ENCODE measurements at regions not wholly inside any gene's neighbourhood (a gene's known extent, or its start where the extent isn't known, plus 50 kb on each side); places are given as distances from the start of the nearest gene placed in this dataset.

DNA sequence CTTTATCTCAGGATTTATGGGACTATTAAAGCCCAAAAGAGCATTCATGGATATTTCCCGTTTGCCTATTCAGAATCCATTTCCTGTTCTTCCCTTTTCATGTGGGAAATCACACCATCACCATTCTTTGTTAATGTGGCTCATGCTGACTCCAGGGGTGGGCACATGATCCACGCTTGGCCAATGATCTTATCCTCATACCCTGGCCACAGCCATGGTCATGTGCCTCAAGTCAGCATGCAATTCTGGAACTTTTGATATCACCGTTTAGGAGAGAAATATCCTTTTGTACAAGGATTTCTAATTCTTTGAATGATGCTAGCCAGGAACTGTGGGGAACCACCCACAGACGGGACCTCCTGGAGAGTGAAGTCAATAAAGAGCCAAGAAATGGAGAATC is 272.2 kb downstream of the PRELID2 start:
- TF ChIP-seq, protein P1, sequence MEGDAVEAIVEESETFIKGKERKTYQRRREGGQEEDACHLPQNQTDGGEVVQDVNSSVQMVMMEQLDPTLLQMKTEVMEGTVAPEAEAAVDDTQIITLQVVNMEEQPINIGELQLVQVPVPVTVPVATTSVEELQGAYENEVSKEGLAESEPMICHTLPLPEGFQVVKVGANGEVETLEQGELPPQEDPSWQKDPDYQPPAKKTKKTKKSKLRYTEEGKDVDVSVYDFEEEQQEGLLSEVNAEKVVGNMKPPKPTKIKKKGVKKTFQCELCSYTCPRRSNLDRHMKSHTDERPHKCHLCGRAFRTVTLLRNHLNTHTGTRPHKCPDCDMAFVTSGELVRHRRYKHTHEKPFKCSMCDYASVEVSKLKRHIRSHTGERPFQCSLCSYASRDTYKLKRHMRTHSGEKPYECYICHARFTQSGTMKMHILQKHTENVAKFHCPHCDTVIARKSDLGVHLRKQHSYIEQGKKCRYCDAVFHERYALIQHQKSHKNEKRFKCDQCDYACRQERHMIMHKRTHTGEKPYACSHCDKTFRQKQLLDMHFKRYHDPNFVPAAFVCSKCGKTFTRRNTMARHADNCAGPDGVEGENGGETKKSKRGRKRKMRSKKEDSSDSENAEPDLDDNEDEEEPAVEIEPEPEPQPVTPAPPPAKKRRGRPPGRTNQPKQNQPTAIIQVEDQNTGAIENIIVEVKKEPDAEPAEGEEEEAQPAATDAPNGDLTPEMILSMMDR (IDR thresholded peaks at IDR 0.05; ENCODE audit: insufficient read depth, low read depth, low read length) = no peak
- no peak for DNase-seq (ENCODE audit: low read depth)
- POLR2A ChIA-PET = no interaction called here
- H3K27me3 ChIP-seq (ENCODE audit: control insufficient read depth, insufficient read depth, low read length) = no peaks in the 10 kb centered on the region
- H3K36me3 ChIP-seq (ENCODE audit: control insufficient read depth, insufficient read depth, low read length) = no peaks in the 10 kb centered on the region
- no peak overlapping the region for H3K4me3 ChIP-seq (ENCODE audit: low read depth, low read length)
- CTCF ChIA-PET = no interaction called here

DNA sequence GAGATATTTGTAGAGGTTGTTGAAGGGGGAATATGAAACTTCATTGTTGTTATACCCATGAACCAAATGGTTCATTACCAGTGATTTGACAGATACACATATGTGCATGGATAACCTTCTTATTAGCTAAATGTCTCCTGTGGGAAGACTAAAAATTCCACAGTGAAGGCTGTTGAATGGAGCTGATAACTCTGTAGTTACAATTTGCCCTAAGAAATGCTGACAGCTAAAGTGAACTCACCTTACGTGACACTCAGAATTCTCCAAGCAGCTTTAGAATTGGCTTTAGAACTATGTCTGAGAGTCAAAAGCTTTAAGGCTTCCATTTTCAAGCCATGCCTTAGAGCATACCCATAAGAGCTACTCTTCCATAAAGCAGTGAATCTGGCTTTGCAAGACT is 276.9 kb downstream of the PRELID2 start:
- ChIA-PET POLR2A (no interaction called here), CTCF (no interaction called here)
- DNase-seq (ENCODE audit: low read depth) = no peak
- TF ChIP-seq, protein P1 (IDR thresholded peaks at IDR 0.05; ENCODE audit: insufficient read depth, low read depth, low read length) = no peak
- Histone ChIP-seq H3K36me3 (ENCODE audit: control insufficient read depth, insufficient read depth, low read length) (no peaks in the 10 kb centered on the region), H3K27me3 (ENCODE audit: control insufficient read depth, insufficient read depth, low read length) (no peaks in the 10 kb centered on the region), H3K4me3 (ENCODE audit: low read depth, low read length) (no peak overlapping the region)

DNA sequence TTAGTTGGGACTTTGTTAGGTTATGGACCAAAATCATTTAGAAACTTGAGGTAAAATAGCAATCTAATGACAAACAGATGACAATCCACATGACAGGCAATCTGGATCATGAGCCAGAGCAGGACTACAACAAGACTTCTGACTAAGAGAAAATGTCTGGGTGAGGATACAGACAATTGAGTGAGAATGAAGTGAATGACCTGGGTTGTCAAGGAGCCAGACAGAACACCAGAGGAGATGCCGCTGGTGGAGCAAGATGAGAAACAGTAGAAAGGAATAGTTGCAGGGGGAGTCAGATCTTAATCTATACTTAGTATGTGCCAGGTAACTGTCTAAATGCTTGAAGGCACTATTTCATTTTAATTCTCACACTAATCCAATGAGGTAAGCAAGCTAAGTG is 277.8 kb downstream of the PRELID2 start:
- ChIA-PET POLR2A (no interaction called here), CTCF (no interaction called here)
- Histone ChIP-seq H3K36me3 (ENCODE audit: control insufficient read depth, insufficient read depth, low read length) (no peaks in the 10 kb centered on the region), H3K4me3 (ENCODE audit: low read depth, low read length) (no peak overlapping the region), H3K27me3 (ENCODE audit: control insufficient read depth, insufficient read depth, low read length) (no peaks in the 10 kb centered on the region)
- no peak for DNase-seq (ENCODE audit: low read depth)
- TF ChIP-seq, protein P1 (IDR thresholded peaks at IDR 0.05; ENCODE audit: insufficient read depth, low read depth, low read length) = no peak

DNA sequence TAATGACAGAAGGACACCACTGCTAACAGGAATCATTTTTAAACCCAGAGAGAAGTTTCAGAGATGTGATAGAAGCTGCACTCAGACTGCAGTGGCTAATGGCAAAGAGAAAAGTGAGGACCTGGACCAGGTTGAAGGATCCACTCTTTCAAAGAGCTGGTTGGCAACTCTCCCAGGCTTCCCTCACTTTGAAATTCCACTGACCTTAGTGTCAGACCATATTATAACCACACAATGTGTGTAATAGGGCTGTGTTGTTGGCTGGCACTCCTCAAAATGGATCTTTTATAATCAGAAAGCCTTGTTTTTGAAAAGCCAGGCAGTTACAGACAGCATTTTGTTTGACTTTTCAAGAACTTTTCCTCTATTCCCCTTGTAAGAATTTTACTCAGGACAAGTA is 280.7 kb downstream of the PRELID2 start:
- H3K36me3 ChIP-seq (ENCODE audit: control insufficient read depth, insufficient read depth, low read length) = no peaks in the 10 kb centered on the region
- H3K4me3 ChIP-seq (ENCODE audit: low read depth, low read length) = no peak overlapping the region
- no peaks in the 10 kb centered on the region for H3K27me3 ChIP-seq (ENCODE audit: control insufficient read depth, insufficient read depth, low read length)
- ChIA-PET POLR2A (no interaction called here), CTCF (interaction anchor here (1.1 kb wide), 1 partner anchor 15 kb away, joined by 3 read pairs; no protein-coding TSS in a partner anchor)
- TF ChIP-seq, protein P1 (IDR thresholded peaks at IDR 0.05; ENCODE audit: insufficient read depth, low read depth, low read length) = no peak
- DNase-seq (ENCODE audit: low read depth) = no peak

DNA sequence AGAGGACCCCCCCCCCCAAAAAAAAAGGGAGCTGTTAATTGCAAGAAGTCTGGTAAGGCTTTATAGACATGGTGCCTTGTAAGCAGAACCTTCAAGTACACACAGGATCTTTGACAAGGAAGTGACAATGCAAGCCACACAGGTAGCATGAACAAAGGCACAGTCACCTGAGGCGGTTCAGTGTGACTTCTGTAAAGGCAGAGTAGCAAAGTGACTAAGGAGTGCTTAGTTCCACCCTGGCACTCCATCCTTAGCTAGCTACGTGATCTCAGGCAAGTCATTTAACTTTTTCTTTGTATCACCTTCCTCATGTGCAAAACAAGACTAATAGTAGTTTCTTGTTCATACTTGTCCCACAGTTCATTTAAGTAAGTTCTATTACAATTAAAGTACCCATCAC is 282.0 kb downstream of the PRELID2 start:
- CTCF ChIA-PET = no interaction called here

More for the DNA sequence above, 282.0 kb downstream of the PRELID2 start:
- TF ChIP-seq, protein P1 (IDR thresholded peaks at IDR 0.05; ENCODE audit: insufficient read depth, low read depth, low read length) = no peak
- no peaks in the 10 kb centered on the region for H3K36me3 ChIP-seq (ENCODE audit: control insufficient read depth, insufficient read depth, low read length)
- no peak overlapping the region for H3K4me3 ChIP-seq (ENCODE audit: low read depth, low read length)
- no peaks in the 10 kb centered on the region for H3K27me3 ChIP-seq (ENCODE audit: control insufficient read depth, insufficient read depth, low read length)
- POLR2A ChIA-PET = interaction anchor here (0.6 kb wide), 1 partner anchor 66 kb away, joined by 4 read pairs; no protein-coding TSS in a partner anchor
- no peak for DNase-seq (ENCODE audit: low read depth)
